HepG2 (cell line): ENCODE measurements at regions not wholly inside any gene's neighbourhood (a gene's known extent, or its start where the extent isn't known, plus 50 kb on each side); places are given as distances from the start of the nearest gene placed in this dataset.

ENCODE experiments used
- CHD2 ChIP-seq: IDR thresholded peaks from 2 replicates; pipeline ENCODE4 v1.6.1; 2011; ENCODE audit warnings: low read depth, low read length, improper control_type of control experiment
- FOXA1 ChIP-seq, 2 experiments: fragments of 450-650 bp in 1 of 2; sonication (generic) in 1 of 2; formaldehyde crosslinking in 1 of 2; IDR thresholded peaks; 2 replicates each; pipeline versions ENCODE4 v1.4.0 to v1.6.1; 2016 to 2020; ENCODE audit warnings: missing genetic modification reagents in 1 of 2
- SP2 ChIP-seq: sonication (generic); formaldehyde crosslinking; IDR thresholded peaks from 2 replicates; pipeline ENCODE4 v1.5.1; 2020; ENCODE audit warnings: mild to moderate bottlenecking, missing genetic modification reagents
- ZBTB7B ChIP-seq: sonication (generic); formaldehyde crosslinking; IDR thresholded peaks from 2 replicates; pipeline ENCODE4 v1.4.0; 2020; ENCODE audit warnings: missing genetic modification reagents
- TF ChIP-seq, protein P1 (sequence below): sonication (generic); formaldehyde crosslinking; IDR thresholded peaks from 2 replicates; pipeline ENCODE4 v1.5.0; 2020; ENCODE audit warnings: mild to moderate bottlenecking, missing genetic modification reagents, moderate library complexity

DNA sequence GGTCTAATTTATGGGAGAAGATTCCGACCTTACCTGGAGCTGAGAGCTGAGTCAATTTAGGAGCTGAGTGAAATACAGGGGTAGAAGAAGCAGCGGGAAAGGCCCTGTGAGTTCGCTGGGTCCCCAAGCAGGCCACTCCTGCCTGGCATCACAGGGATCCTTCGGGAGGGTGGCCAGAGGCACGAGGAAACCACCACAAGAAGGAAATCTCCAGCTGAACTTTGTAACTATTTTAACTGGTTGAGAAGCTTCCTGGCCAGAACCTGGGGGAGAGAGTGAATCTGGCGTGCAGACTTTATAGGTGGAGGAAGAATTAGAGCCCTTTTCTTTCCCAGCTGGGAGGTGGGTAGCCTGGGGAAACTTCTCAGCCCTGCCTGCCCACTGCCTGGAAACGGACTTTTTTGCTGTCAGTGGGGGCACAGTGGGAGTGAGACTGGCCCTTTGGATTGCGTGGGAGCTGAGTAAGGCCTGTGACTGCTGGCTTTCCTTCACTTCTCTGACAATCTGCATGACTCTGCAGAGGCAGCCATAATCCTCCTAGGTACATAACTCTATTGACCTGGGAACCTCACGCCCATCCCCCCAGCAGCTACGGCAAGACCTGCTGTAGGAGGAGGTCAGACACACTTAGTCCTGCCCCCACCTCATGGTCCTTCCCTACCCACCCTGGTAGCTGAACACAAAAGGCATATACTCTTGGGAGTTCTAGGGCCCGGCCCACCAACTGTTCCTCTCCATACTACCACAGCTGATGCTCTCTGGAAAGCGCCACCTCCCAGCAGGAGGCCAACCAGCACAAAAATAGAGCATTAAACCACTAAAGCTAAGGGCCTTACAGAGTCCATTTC lies 340.7 kb downstream of the CNTN3 start:
- no peak for TF ChIP-seq FOXA1 (IDR thresholded peaks at IDR 0.05)
- no peak for TF ChIP-seq FOXA1 (CRISPR knock-in tag; IDR thresholded peaks at IDR 0.05)
- no peak for TF ChIP-seq CHD2
- no peak for TF ChIP-seq SP2 (CRISPR knock-in tag)
- TF ChIP-seq, protein P1, sequence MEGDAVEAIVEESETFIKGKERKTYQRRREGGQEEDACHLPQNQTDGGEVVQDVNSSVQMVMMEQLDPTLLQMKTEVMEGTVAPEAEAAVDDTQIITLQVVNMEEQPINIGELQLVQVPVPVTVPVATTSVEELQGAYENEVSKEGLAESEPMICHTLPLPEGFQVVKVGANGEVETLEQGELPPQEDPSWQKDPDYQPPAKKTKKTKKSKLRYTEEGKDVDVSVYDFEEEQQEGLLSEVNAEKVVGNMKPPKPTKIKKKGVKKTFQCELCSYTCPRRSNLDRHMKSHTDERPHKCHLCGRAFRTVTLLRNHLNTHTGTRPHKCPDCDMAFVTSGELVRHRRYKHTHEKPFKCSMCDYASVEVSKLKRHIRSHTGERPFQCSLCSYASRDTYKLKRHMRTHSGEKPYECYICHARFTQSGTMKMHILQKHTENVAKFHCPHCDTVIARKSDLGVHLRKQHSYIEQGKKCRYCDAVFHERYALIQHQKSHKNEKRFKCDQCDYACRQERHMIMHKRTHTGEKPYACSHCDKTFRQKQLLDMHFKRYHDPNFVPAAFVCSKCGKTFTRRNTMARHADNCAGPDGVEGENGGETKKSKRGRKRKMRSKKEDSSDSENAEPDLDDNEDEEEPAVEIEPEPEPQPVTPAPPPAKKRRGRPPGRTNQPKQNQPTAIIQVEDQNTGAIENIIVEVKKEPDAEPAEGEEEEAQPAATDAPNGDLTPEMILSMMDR (CRISPR knock-in tag): no peak
- TF ChIP-seq ZBTB7B (CRISPR knock-in tag): no peak
